GM12864 (cell line): ENCODE measurements at regions not wholly inside any gene's neighbourhood (a gene's known extent, or its start where the extent isn't known, plus 50 kb on each side); places are given as distances from the start of the nearest gene placed in this dataset.

Experiments used
- DNase-seq: peaks from one replicate; pipeline ENCODE4 v3.0.0-alpha.2; 2011; ENCODE audit warnings: low read depth
- H3K4me3 ChIP-seq: 2 replicates; pipeline ENCODE4 v1.5.1; 2011; ENCODE audit warnings: mild to moderate bottlenecking, low read depth, low read length, control low read depth
- CTCF ChIP-seq: IDR thresholded peaks from 2 replicates; pipeline ENCODE4 v1.5.1; 2011; ENCODE audit warnings: low read depth, mild to moderate bottlenecking, moderate library complexity, low read length, control low read depth, inconsistent platforms; ENCODE audit errors: missing control alignments

GRCh38 chr4:104616401-104616820 is 121.7 kb upstream of the CXXC4 start:
- no peak for TF ChIP-seq CTCF
- DNase-seq: no peak
- H3K4me3 ChIP-seq: no peak overlapping the region

GRCh38 chr4:104625706-104626105 is 131.0 kb upstream of the CXXC4 start:
- no peak for TF ChIP-seq CTCF
- no peak overlapping the region for H3K4me3 ChIP-seq
- DNase-seq: no peak

- no peak for TF ChIP-seq CTCF
- no peak for DNase-seq
- H3K4me3 ChIP-seq: no peak overlapping the region
Measured at GRCh38 chr4:104629601-104630000, 134.9 kb upstream of the CXXC4 start.

GRCh38 chr4:104630272-104630671 is 135.6 kb upstream of the CXXC4 start:
- DNase-seq: no peak
- TF ChIP-seq CTCF: no peak
- H3K4me3 ChIP-seq: no peak overlapping the region

- DNase-seq: no peak
- TF ChIP-seq CTCF: no peak
- H3K4me3 ChIP-seq: no peak overlapping the region
Measured at GRCh38 chr4:104631000-104631399, 136.3 kb upstream of the CXXC4 start.

GRCh38 chr4:104641418-104641817 is 146.7 kb upstream of the CXXC4 start:
- H3K4me3 ChIP-seq: no peak overlapping the region
- DNase-seq: no peak
- TF ChIP-seq CTCF: no peak

GRCh38 chr4:104642521-104642920 is 147.8 kb upstream of the CXXC4 start:
- H3K4me3 ChIP-seq: no peak overlapping the region
- no peak for TF ChIP-seq CTCF
- no peak for DNase-seq
